ENCODE measurements at regions not wholly inside any gene's neighbourhood (a gene's known extent, or its start where the extent isn't known, plus 50 kb on each side); places are given as distances from the start of the nearest gene placed in this dataset.
A peak's percentile ranks its signal among the peaks of the same experiment; 100 is the strongest.

GRCh38 chr11:70650075-70650909 lies 252.0 kb downstream of the CTTN start:
- DNase-seq (ENCODE audit: low read depth in 2 of 2): peak; percentile 29 to 36

GRCh38 chr11:70651031-70651430 lies 252.7 kb downstream of the CTTN start:
- no peak for DNase-seq (ENCODE audit: low read depth in 2 of 2)

GRCh38 chr11:70654016-70654415 lies 255.7 kb downstream of the CTTN start:
- no peak for DNase-seq (ENCODE audit: low read depth in 2 of 2)

GRCh38 chr11:70655816-70656215 lies 257.5 kb downstream of the CTTN start:
- DNase-seq (ENCODE audit: low read depth in 2 of 2): no peak

GRCh38 chr11:70656252-70656651 lies 257.9 kb downstream of the CTTN start:
- DNase-seq (ENCODE audit: low read depth in 2 of 2): no peak

- no peak for DNase-seq (ENCODE audit: low read depth in 2 of 2)
Observed at GRCh38 chr11:70660059-70660888, 261.9 kb downstream of the CTTN start.

GRCh38 chr11:70660889-70661197 lies 262.5 kb downstream of the CTTN start:
- DNase-seq (ENCODE audit: low read depth in 2 of 2): no peak

- peak in 1 of 2 experiments; percentile 7 for DNase-seq (ENCODE audit: low read depth in 2 of 2)
Observed at GRCh38 chr11:70661761-70662501, 263.6 kb downstream of the CTTN start.

- DNase-seq (ENCODE audit: low read depth in 2 of 2): no peak
Observed at GRCh38 chr11:70662691-70663098, 264.4 kb downstream of the CTTN start.

- DNase-seq (ENCODE audit: low read depth in 2 of 2): no peak
Observed at GRCh38 chr11:70663815-70664214, 265.5 kb downstream of the CTTN start.

GRCh38 chr11:70666311-70666710 lies 268.0 kb downstream of the CTTN start:
- DNase-seq (ENCODE audit: low read depth in 2 of 2): no peak

GRCh38 chr11:70667767-70668166 lies 269.4 kb downstream of the CTTN start:
- no peak for DNase-seq (ENCODE audit: low read depth in 2 of 2)

- DNase-seq (ENCODE audit: low read depth in 2 of 2): no peak
Observed at GRCh38 chr11:70668204-70669202, 270.2 kb downstream of the CTTN start.

GRCh38 chr11:70669281-70669680 lies 271.0 kb downstream of the CTTN start:
- no peak for DNase-seq (ENCODE audit: low read depth in 2 of 2)

- DNase-seq (ENCODE audit: low read depth in 2 of 2): no peak
Observed at GRCh38 chr11:70669871-70670675, 271.7 kb downstream of the CTTN start.

GRCh38 chr11:70670676-70671034 lies 272.3 kb downstream of the CTTN start:
- DNase-seq (ENCODE audit: low read depth in 2 of 2): no peak

- no peak for DNase-seq (ENCODE audit: low read depth in 2 of 2)
Observed at GRCh38 chr11:70671083-70671482, 272.8 kb downstream of the CTTN start.

- no peak for DNase-seq (ENCODE audit: low read depth in 2 of 2)
Observed at GRCh38 chr11:70671611-70672010, 273.3 kb downstream of the CTTN start.

- no peak for DNase-seq (ENCODE audit: low read depth in 2 of 2)
Observed at GRCh38 chr11:70672991-70673653, 274.8 kb downstream of the CTTN start.

GRCh38 chr11:70674605-70675004 lies 276.3 kb downstream of the CTTN start:
- no peak for DNase-seq (ENCODE audit: low read depth in 2 of 2)
